PC-9 (cell line): ENCODE measurements at regions not wholly inside any gene's neighbourhood (a gene's known extent, or its start where the extent isn't known, plus 50 kb on each side); places are given as distances from the start of the nearest gene placed in this dataset.
"Not testable (repeated sequence)": the region's sequence is repeated elsewhere in the genome, so short reads cannot be mapped to it uniquely, and the experiment has no call there.

Experiments
- BruUV-seq: library from RNA; stranded (reverse); fragments of 400-500 nt; replicated peaks from 2 replicates; lab custom pipeline; 2021; lab: Mats Ljungman, UMichigan
- CTCF ChIA-PET: fragments of 300-600 bp; sonication (Branson Sonifier 250); formaldehyde crosslinking; loops from one replicate; lab custom pipeline; 2022; ENCODE audit warnings: antibody characterized with exemption; lab: Charles Lee
- POLR2A ChIA-PET: fragments of 300-600 bp; sonication (Branson Sonifier 250); formaldehyde crosslinking; loops from one replicate; lab custom pipeline; 2022; ENCODE audit warnings: antibody characterized with exemption; ENCODE audit not compliant: unreplicated experiment; lab: Charles Lee
- DNase-seq, 2 experiments: peaks; one replicate each; pipeline versions ENCODE4 v3.0.0 to v3.0.0-alpha.2; 2015 to 2022; ENCODE audit warnings: mixed read lengths in 1 of 2
- H2AFZ ChIP-seq: fragments of 200-600 bp; sonication (generic); 2 replicates; pipeline ENCODE4 v1.8.1; 2017; ENCODE audit warnings: antibody characterized with exemption
- H3F3A ChIP-seq: fragments of 200-600 bp; sonication (generic); 2 replicates; pipeline ENCODE4 v1.8.1; 2017; ENCODE audit warnings: antibody characterized with exemption, mild to moderate bottlenecking, low read depth; ENCODE audit not compliant: insufficient read depth
- H3K27ac ChIP-seq: fragments of 200-600 bp; sonication (generic); 2 replicates; pipeline ENCODE4 v1.6.1; 2016; ENCODE audit warnings: mixed run types
- H3K27me3 ChIP-seq: fragments of 200-600 bp; sonication (generic); 2 replicates; pipeline ENCODE4 v1.6.1; 2016; ENCODE audit warnings: low read depth, mixed run types; ENCODE audit not compliant: insufficient read depth
- H3K36me3 ChIP-seq: fragments of 200-600 bp; sonication (generic); 2 replicates; pipeline ENCODE4 v1.6.1; 2016; ENCODE audit warnings: low read depth, mixed run types
- H3K4me1 ChIP-seq: fragments of 200-600 bp; sonication (generic); replicated peaks from 2 replicates; pipeline ENCODE4 v1.6.1; 2016; ENCODE audit warnings: mixed run types; ENCODE audit not compliant: insufficient read depth
- H3K4me2 ChIP-seq: fragments of 200-600 bp; sonication (generic); 2 replicates; pipeline ENCODE4 v1.6.1; 2017; ENCODE audit warnings: mixed run types
- H3K4me3 ChIP-seq: fragments of 200-600 bp; sonication (generic); 2 replicates; pipeline ENCODE4 v1.6.1; 2016; ENCODE audit warnings: mixed run types
- H3K79me2 ChIP-seq: fragments of 200-600 bp; sonication (generic); 2 replicates; pipeline ENCODE4 v1.6.1; 2017; ENCODE audit warnings: low read depth, mixed run types
- H3K9me2 ChIP-seq: fragments of 200-600 bp; sonication (generic); 2 replicates; pipeline ENCODE4 v1.8.1; 2017; ENCODE audit warnings: mild to moderate bottlenecking; ENCODE audit not compliant: insufficient read depth
- H3K9me3 ChIP-seq: fragments of 200-600 bp; sonication (generic); 2 replicates; pipeline ENCODE4 v1.8.1; 2016; ENCODE audit warnings: low read depth; ENCODE audit not compliant: insufficient read depth
- H4K20me1 ChIP-seq: fragments of 200-600 bp; sonication (generic); 2 replicates; pipeline ENCODE4 v1.8.1; 2017; ENCODE audit not compliant: insufficient read depth
- EZH2 ChIP-seq: fragments of 200-600 bp; sonication (generic); IDR thresholded peaks from 2 replicates; pipeline ENCODE4 v1.8.0; 2017; ENCODE audit warnings: antibody characterized with exemption, low read depth
- intact Hi-C: fragments of 100-400 bp; cut with micrococcal nuclease; formaldehyde crosslinking; loops from one replicate; pipeline ENCODE4 v1.10.0; 2022; ENCODE audit not compliant: unreplicated experiment
- TF ChIP-seq, protein P1 (sequence below): fragments of 200-600 bp; sonication (generic); conservative IDR thresholded peaks from 2 replicates; pipeline ENCODE4 v1.6.1; 2017; ENCODE audit warnings: mixed run types, antibody characterized with exemption, mild to moderate bottlenecking, moderate library complexity

DNA sequence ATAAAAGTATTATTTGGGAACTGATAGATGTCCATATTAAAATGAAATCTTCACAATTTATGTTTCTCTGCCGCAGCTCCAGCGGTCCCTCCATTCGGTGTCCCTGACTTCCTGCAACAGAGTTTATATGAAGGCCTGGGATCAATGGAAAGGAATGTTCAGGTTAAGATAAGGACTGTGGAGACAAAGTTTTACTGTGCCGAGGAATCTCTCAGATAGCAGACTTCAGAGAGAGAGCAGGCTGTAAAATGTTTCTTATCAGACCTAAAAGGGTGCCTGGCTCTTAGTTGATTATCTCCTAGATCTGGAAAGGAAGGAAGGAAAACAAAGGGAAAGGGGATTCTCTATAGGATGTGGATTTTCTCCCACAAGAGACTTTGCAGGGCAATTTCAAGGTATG is 193.7 kb upstream of the PIEZO2 start:
- BruUV-seq = no TSS peak
- Histone ChIP-seq H2AFZ (no peak overlapping the region), H3K4me2 (no peak overlapping the region), H3K79me2 (no peaks in the 10 kb centered on the region), H3K4me3 (no peak overlapping the region), H3K9me2 (no peaks in the 10 kb centered on the region), H3K27me3 (peaks cover 14% of the 10 kb centered on the region; the same call in 1 of the 2 replicates), H3K4me1 (no peaks in the 10 kb centered on the region), H3K27ac (no peak overlapping the region), H3K9me3 (no peaks in the 10 kb centered on the region), H3F3A (no peaks in the 10 kb centered on the region), H4K20me1 (no peaks in the 10 kb centered on the region), H3K36me3 (no peaks in the 10 kb centered on the region)
- no peak for DNase-seq
- CTCF ChIA-PET = no interaction called here
- POLR2A ChIA-PET = no interaction called here
- TF ChIP-seq, protein P1, sequence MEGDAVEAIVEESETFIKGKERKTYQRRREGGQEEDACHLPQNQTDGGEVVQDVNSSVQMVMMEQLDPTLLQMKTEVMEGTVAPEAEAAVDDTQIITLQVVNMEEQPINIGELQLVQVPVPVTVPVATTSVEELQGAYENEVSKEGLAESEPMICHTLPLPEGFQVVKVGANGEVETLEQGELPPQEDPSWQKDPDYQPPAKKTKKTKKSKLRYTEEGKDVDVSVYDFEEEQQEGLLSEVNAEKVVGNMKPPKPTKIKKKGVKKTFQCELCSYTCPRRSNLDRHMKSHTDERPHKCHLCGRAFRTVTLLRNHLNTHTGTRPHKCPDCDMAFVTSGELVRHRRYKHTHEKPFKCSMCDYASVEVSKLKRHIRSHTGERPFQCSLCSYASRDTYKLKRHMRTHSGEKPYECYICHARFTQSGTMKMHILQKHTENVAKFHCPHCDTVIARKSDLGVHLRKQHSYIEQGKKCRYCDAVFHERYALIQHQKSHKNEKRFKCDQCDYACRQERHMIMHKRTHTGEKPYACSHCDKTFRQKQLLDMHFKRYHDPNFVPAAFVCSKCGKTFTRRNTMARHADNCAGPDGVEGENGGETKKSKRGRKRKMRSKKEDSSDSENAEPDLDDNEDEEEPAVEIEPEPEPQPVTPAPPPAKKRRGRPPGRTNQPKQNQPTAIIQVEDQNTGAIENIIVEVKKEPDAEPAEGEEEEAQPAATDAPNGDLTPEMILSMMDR = no peak
- TF ChIP-seq EZH2 = no peak
- intact Hi-C loops = no loop called here

DNA sequence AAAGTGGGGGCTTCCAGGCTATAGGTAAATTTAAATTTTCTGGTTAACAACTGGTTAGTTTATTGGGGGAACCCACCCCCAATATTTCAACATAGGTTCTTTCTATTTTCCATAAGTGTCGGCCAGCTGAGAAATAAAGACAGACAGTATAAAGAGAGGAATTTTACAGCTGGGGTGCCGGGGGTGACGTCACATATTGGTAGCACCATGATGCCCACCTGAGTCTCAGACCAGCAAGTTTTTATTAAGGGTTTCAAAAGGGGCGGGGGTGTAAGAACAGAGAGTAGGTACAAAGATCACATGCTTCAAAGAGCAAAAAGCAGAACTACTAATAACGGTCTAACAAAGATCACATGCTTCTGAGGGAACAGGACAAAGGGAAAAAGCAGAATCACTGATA is 192.7 kb upstream of the PIEZO2 start:
- H3K79me2 ChIP-seq, BruUV-seq, H3K9me2 ChIP-seq, H3K4me2 ChIP-seq, H3K36me3 ChIP-seq, H2AFZ ChIP-seq, H3K9me3 ChIP-seq, DNase-seq, H3K4me1 ChIP-seq, POLR2A ChIA-PET, CTCF ChIA-PET, H4K20me1 ChIP-seq, intact Hi-C loops, H3K27ac ChIP-seq, H3K4me3 ChIP-seq, H3F3A ChIP-seq: not testable (repeated sequence)
- H3K27me3 ChIP-seq = peaks cover 14% of the 10 kb centered on the region; the same call in 1 of the 2 replicates

DNA sequence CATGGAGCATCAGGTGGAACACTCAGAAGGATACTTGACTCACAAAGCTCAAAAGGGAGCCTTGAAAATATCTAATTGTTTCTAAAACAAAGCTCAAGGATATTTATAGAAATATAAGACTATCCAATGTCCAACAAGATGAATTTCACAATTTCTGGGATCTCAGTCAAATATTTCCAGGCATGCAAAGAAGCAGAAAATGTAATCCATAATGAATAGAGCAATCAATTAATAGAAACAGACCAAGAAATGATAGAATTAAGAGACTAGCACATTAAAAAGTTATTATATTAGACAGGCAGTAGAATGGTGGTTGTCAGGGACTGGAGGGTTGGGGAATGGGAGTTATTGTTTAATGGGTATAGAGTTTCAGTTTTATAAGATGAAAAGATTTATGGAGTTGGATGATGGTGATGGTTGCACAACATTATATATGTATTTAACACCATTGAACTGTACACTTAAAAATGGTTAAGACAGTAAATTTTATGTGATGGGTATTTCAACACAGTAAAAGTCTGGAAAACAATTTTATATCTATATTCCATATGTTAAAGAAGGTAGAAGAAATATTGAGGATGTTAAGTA is 189.9 kb upstream of the PIEZO2 start:
- no peaks in the 10 kb centered on the region for H3K79me2 ChIP-seq
- ChIA-PET POLR2A (no interaction called here), CTCF (no interaction called here)
- no peak overlapping the region for H2AFZ ChIP-seq
- H3K36me3 ChIP-seq = no peaks in the 10 kb centered on the region
- peaks cover 14% of the 10 kb centered on the region; the same call in 1 of the 2 replicates for H3K27me3 ChIP-seq
- no peaks in the 10 kb centered on the region for H3K4me1 ChIP-seq
- intact Hi-C loops = no loop called here
- H3K4me2 ChIP-seq = no peak overlapping the region
- DNase-seq = no peak
- no peaks in the 10 kb centered on the region for H3K9me3 ChIP-seq
- H3K27ac ChIP-seq = no peak overlapping the region
- H3F3A ChIP-seq = no peaks in the 10 kb centered on the region
- BruUV-seq = no TSS peak
- H3K9me2 ChIP-seq = no peaks in the 10 kb centered on the region
- TF ChIP-seq EZH2 = no peak
- TF ChIP-seq, protein P1 = no peak
- no peak overlapping the region for H3K4me3 ChIP-seq
- H4K20me1 ChIP-seq = no peaks in the 10 kb centered on the region

DNA sequence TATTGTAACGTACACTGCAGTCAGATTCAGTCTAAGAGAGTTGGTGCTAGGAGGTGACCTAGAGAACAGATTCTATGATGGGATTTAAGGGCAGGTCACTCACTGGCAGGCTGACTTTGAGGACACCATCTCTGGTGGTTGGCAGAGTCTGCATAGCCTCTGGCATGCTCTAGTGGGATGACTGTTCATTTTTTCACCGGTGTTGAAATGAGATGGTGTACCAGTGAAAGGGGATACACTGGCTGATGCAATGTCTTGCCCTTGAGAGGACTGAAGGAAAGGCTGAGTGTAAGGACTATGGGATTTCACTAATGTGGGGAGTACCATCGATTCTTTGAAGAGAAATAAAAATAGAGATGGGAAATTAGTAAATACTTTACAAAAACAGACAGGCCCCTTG is 186.9 kb upstream of the PIEZO2 start:
- Histone ChIP-seq H3K4me1 (no peaks in the 10 kb centered on the region), H3K36me3 (no peaks in the 10 kb centered on the region), H3K9me2 (0 out of 2 replicates have a peak, but pooled peaks cover 3% of the 10 kb centered on the region), H4K20me1 (no peaks in the 10 kb centered on the region; the same call in 1 of the 2 replicates), H3K27ac (no peak overlapping the region), H3K9me3 (no peaks in the 10 kb centered on the region), H3K4me3 (no peak overlapping the region), H3F3A (no peaks in the 10 kb centered on the region), H3K27me3 (no peaks in the 10 kb centered on the region), H3K4me2 (no peak overlapping the region), H2AFZ (no peak overlapping the region), H3K79me2 (no peaks in the 10 kb centered on the region)
- intact Hi-C loops = no loop called here
- BruUV-seq = no TSS peak
- CTCF ChIA-PET = no interaction called here
- POLR2A ChIA-PET = no interaction called here
- TF ChIP-seq, protein P1 = no peak
- no peak for TF ChIP-seq EZH2
- DNase-seq = no peak
